Fibroblast of lung (primary cell): ENCODE measurements at regions not wholly inside any gene's neighbourhood (a gene's known extent, or its start where the extent isn't known, plus 50 kb on each side); places are given as distances from the start of the nearest gene placed in this dataset.

ENCODE experiments used
- DNase-seq, 2 donors: peaks; one replicate each; pipeline versions ENCODE4 v3.0.0 to v3.0.0-alpha.2; 2010; ENCODE audit warnings: low read depth in 2 of 2
- H2AFZ ChIP-seq: 2 replicates; pipeline ENCODE4 v1.5.1; 2012; ENCODE audit warnings: low read length, control low read depth, inconsistent platforms
- H3K27ac ChIP-seq: 2 replicates; pipeline ENCODE4 v1.5.1; 2011; ENCODE audit warnings: low read length, control low read depth; ENCODE audit not compliant: insufficient read depth
- H3K27me3 ChIP-seq: 2 replicates; pipeline ENCODE4 v1.5.1; 2011; ENCODE audit warnings: mild to moderate bottlenecking, low read length; ENCODE audit not compliant: control insufficient read depth, insufficient read depth
- H3K36me3 ChIP-seq: 2 replicates; pipeline ENCODE4 v1.5.1; 2011; ENCODE audit warnings: low read length; ENCODE audit not compliant: control insufficient read depth, insufficient read depth
- H3K4me1 ChIP-seq: 2 replicates; pipeline ENCODE4 v1.5.1; 2011; ENCODE audit warnings: low read length; ENCODE audit not compliant: control insufficient read depth, insufficient read depth; ENCODE audit errors: extremely low read depth
- H3K4me2 ChIP-seq: 2 replicates; pipeline ENCODE4 v1.5.1; 2011; ENCODE audit warnings: low read length, control low read depth; ENCODE audit not compliant: insufficient read depth; ENCODE audit errors: extremely low read depth
- H3K4me3 ChIP-seq, 4 experiments: fragments of 200-600 bp in 1 of 4; sonication (generic) in 1 of 4; replicated peaks in 1 of 4; 2 replicates each; pipeline ENCODE4 v1.5.1; 2011 to 2016; ENCODE audit warnings: low read length in 4 of 4, low read depth in 3 of 4, mild to moderate bottlenecking in 3 of 4, control low read depth in 2 of 4, inconsistent platforms in 1 of 4, mixed read lengths in 1 of 4; ENCODE audit not compliant: insufficient read depth in 1 of 4; ENCODE audit errors: control extremely low read depth in 1 of 4
- H3K79me2 ChIP-seq: 2 replicates; pipeline ENCODE4 v1.5.1; 2012; ENCODE audit warnings: mild to moderate bottlenecking, low read length, inconsistent platforms; ENCODE audit not compliant: control insufficient read depth, insufficient read depth
- H3K9ac ChIP-seq: 2 replicates; pipeline ENCODE4 v1.5.1; 2011; ENCODE audit warnings: mild to moderate bottlenecking, low read length, control low read depth; ENCODE audit not compliant: insufficient read depth
- H3K9me3 ChIP-seq: 2 replicates; pipeline ENCODE4 v1.5.1; 2012; ENCODE audit warnings: low read depth, low read length; ENCODE audit not compliant: control insufficient read depth, insufficient read depth
- H4K20me1 ChIP-seq: 2 replicates; pipeline ENCODE4 v1.5.1; 2011; ENCODE audit warnings: low read length; ENCODE audit not compliant: control insufficient read depth, insufficient read depth; ENCODE audit errors: extremely low read depth
- EZH2 ChIP-seq: IDR thresholded peaks from 2 replicates; pipeline ENCODE4 v1.5.1; 2012; ENCODE audit warnings: low read length, control low read depth, mild to moderate bottlenecking; ENCODE audit errors: missing control alignments
- TF ChIP-seq, protein P1 (sequence below), 2 donors: IDR thresholded peaks in 1 of 2; conservative IDR thresholded peaks in 1 of 2; 1 replicate in 1 of 2; 2 replicates in 1 of 2; pipeline ENCODE4 v1.5.1; 2011 to 2012; ENCODE audit warnings: low read length in 2 of 2, control low read depth in 1 of 2, inconsistent platforms in 1 of 2, low read depth in 1 of 2, mild to moderate bottlenecking in 1 of 2

DNA sequence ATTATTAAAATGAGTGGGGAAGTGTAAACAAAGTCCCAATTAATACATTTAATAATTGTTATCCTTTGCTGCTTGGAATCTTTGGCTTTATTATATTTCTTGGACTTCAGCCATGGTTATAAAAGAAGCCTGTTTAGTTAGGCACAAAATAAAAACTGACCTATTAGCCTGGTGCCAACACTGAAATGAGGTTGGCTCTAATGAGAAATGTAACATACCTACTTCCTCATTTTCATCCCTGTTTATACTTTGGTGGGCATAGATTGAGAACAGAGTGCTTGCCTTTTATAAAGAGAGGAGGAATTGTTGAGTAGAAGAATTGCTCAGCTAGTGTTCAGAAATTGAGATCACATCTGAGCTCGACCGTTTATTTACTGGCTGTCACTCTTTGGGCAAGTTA, 471.3 kb downstream of the UTRN start:
- no peak overlapping the region for H3K4me3 ChIP-seq
- no peaks in the 10 kb centered on the region for H3K79me2 ChIP-seq
- no peaks in the 10 kb centered on the region for H3K9me3 ChIP-seq
- no peak overlapping the region for H3K27ac ChIP-seq
- no peaks in the 10 kb centered on the region for H3K4me1 ChIP-seq
- H3K9ac ChIP-seq = no peak overlapping the region
- TF ChIP-seq EZH2 = no peak
- TF ChIP-seq, protein P1, sequence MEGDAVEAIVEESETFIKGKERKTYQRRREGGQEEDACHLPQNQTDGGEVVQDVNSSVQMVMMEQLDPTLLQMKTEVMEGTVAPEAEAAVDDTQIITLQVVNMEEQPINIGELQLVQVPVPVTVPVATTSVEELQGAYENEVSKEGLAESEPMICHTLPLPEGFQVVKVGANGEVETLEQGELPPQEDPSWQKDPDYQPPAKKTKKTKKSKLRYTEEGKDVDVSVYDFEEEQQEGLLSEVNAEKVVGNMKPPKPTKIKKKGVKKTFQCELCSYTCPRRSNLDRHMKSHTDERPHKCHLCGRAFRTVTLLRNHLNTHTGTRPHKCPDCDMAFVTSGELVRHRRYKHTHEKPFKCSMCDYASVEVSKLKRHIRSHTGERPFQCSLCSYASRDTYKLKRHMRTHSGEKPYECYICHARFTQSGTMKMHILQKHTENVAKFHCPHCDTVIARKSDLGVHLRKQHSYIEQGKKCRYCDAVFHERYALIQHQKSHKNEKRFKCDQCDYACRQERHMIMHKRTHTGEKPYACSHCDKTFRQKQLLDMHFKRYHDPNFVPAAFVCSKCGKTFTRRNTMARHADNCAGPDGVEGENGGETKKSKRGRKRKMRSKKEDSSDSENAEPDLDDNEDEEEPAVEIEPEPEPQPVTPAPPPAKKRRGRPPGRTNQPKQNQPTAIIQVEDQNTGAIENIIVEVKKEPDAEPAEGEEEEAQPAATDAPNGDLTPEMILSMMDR (conservative IDR thresholded peaks at IDR 0.05 in 1 of 2, IDR thresholded peaks at IDR 0.05 in 1 of 2; ENCODE audit: low read depth in 1 of 2, low read length in 2 of 2) = no peak
- H4K20me1 ChIP-seq = no peaks in the 10 kb centered on the region
- H2AFZ ChIP-seq = no peak overlapping the region
- no peak overlapping the region for H3K4me2 ChIP-seq
- no peaks in the 10 kb centered on the region for H3K27me3 ChIP-seq
- no peak for DNase-seq
- no peaks in the 10 kb centered on the region for H3K36me3 ChIP-seq

DNA sequence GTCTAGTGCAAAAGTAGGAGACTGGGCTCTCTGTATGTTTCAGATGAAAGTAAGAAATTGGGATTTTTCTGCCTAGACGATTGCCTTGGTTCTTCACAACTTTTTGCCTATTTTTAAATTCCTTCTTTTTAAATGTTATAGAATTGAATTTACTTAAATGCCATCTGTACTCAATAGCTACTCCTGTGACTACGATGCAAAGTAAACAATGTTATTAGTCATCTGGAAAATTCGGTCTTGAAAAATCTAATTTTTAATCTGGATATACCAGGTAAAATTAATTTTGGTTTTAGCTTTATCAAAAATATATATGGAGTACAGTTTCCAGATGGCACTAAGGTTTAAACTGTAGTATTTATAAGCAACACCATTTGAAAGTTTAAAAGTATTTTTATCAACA, 472.2 kb downstream of the UTRN start:
- no peak overlapping the region for H3K27ac ChIP-seq
- H3K4me2 ChIP-seq = no peak overlapping the region
- no peak for DNase-seq
- no peak overlapping the region for H2AFZ ChIP-seq
- no peaks in the 10 kb centered on the region for H3K9me3 ChIP-seq
- no peak overlapping the region for H3K4me3 ChIP-seq
- TF ChIP-seq, protein P1 (conservative IDR thresholded peaks at IDR 0.05 in 1 of 2, IDR thresholded peaks at IDR 0.05 in 1 of 2; ENCODE audit: low read depth in 1 of 2, low read length in 2 of 2) = no peak
- TF ChIP-seq EZH2 = no peak
- H3K36me3 ChIP-seq = no peaks in the 10 kb centered on the region
- H4K20me1 ChIP-seq = no peaks in the 10 kb centered on the region
- H3K79me2 ChIP-seq = no peaks in the 10 kb centered on the region
- H3K9ac ChIP-seq = no peak overlapping the region
- no peaks in the 10 kb centered on the region for H3K4me1 ChIP-seq
- H3K27me3 ChIP-seq = no peaks in the 10 kb centered on the region

DNA sequence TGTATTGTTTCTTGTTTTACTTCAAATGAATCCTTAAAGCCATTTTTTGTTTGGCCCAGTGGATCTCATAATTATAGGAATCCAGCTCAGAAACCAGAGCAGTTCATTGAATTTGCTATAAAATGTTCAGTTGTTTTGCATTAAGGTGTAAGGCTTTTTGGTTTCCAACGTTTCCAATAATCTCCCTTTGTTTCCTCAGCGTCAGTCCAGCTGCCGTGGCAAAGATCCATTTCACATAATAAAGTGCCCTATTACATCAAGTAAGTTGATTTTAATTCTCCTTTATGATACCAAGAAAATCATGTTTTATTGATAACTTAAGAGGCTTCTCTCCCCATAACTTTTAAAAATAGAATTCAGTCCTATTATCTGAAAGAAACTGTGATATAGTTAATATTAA, 472.6 kb downstream of the UTRN start:
- Histone ChIP-seq H3K27ac (no peak overlapping the region), H3K79me2 (no peaks in the 10 kb centered on the region), H4K20me1 (no peaks in the 10 kb centered on the region), H3K4me3 (no peak overlapping the region), H3K9ac (no peak overlapping the region), H3K4me2 (no peak overlapping the region), H3K27me3 (no peaks in the 10 kb centered on the region), H3K36me3 (no peaks in the 10 kb centered on the region), H3K4me1 (no peaks in the 10 kb centered on the region), H3K9me3 (no peaks in the 10 kb centered on the region), H2AFZ (no peak overlapping the region)
- TF ChIP-seq EZH2 = no peak
- TF ChIP-seq, protein P1 (conservative IDR thresholded peaks at IDR 0.05 in 1 of 2, IDR thresholded peaks at IDR 0.05 in 1 of 2; ENCODE audit: low read depth in 1 of 2, low read length in 2 of 2) = no peak
- DNase-seq = no peak
